ENCODE measurements at regions not wholly inside any gene's neighbourhood (a gene's known extent, or its start where the extent isn't known, plus 50 kb on each side); places are given as distances from the start of the nearest gene placed in this dataset.

DNA sequence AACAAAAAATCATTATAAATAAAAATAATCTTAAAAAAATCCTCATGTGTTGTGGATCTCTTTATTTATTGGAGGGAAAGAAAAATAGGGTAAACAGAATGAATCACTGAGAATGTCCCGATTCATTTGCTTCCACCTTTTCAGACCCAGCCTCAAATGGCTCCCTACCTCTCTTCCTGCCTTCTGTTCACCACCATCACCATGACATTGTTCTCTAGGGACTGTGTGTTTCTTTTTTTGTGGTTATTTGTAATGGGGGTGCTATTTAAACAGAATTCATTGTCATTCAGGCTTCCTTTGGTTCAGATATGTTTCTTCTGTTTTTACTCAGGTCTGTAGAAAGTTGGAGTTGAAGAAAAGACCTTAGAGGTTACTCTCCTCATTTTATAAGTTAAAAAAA lies 198.2 kb downstream of the KIF4B start:
- TF ChIP-seq POLR2AphosphoS5 (IDR thresholded peaks at IDR 0.05; ENCODE audit: low read depth, low read length), result no peak
- no peak for TF ChIP-seq TAF1 (IDR thresholded peaks at IDR 0.05; ENCODE audit: borderline replicate concordance, insufficient read depth, low read length)
